ENCODE measurements at regions not wholly inside any gene's neighbourhood (a gene's known extent, or its start where the extent isn't known, plus 50 kb on each side); places are given as distances from the start of the nearest gene placed in this dataset.

DNA sequence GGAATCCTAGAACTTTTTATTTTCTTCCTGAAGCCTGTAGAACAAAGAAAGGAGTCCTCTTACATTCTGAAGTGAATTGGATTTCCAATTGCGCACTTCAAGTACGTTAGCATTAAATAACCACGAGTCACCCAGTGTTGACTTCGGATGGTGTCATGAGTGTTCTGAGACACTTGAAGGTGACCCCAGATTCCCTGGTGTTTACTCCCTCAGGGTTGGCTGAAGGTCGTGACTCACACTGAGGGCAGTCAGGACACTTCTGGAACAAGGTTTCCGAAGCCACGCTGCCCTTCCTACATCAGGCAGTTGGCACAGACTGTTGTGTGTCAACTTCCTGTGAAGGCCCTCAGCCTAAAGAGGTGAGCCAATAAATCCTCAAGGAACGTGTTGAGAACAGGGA, 186.6 kb upstream of the CELF2 start:
- no peaks in the 10 kb centered on the region for H3K9me3 ChIP-seq (ENCODE audit: insufficient read depth, low read depth, low read length)
- no peak overlapping the region for H3K27ac ChIP-seq (ENCODE audit: low read length)
- no peaks in the 10 kb centered on the region for H3K36me3 ChIP-seq (ENCODE audit: insufficient read depth, low read depth, low read length)

DNA sequence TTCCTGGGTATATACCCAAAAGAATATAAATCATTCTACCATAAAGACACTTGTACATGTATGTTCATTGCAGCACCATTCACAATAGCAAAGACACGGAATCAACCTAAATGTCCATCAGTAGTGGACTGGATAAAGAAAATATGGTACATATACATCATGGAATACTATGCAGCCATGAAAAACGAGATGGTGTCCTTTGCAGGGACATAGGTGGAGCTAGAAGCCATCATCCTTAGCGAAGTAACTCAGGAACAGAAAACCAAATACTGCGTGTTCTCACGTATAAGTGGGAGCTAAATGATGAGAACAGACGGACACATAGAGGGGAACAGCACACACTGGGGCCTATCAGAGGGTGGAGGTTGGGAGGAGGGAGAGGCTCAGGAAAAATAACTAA, 183.7 kb upstream of the CELF2 start:
- H3K4me3 ChIP-seq (ENCODE audit: low read length): no peak overlapping the region

More for the DNA sequence above, 186.6 kb upstream of the CELF2 start:
- H3K27me3 ChIP-seq (ENCODE audit: insufficient read depth, low read length): no peaks in the 10 kb centered on the region
- no peak overlapping the region for H3K9ac ChIP-seq (ENCODE audit: low read depth, low read length)
- H3K4me1 ChIP-seq (ENCODE audit: insufficient read depth, low read length): no peaks in the 10 kb centered on the region
- H3K4me3 ChIP-seq (ENCODE audit: low read length): no peak overlapping the region

DNA sequence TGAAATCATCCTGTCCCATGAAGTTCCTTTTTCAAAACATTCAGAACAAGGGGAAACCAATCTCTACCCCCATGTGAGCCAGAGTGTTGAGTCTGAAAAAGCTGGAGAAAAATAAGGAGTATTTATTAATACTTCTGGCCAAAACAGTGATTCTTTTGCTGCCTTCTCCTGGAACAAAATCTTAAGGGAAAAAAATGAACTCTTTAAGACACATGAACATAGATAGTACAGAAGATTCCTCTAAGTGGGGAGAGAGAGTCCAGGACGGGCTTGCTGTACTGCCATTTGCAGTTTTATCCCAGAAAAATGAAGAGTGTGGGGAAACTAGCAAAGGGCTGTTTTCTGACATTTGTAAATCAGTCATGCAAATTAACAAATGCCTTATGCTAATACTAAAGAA, 173.4 kb upstream of the CELF2 start:
- H3K36me3 ChIP-seq (ENCODE audit: insufficient read depth, low read depth, low read length): no peaks in the 10 kb centered on the region
- H3K9ac ChIP-seq (ENCODE audit: low read depth, low read length): no peak overlapping the region
- H3K27me3 ChIP-seq (ENCODE audit: insufficient read depth, low read length): no peaks in the 10 kb centered on the region
- H3K9me3 ChIP-seq (ENCODE audit: insufficient read depth, low read depth, low read length): peaks cover 3% of the 10 kb centered on the region; the same call in 1 of the 2 replicates
- peaks cover 5% of the 10 kb centered on the region; the same call in 1 of the 2 replicates for H3K4me1 ChIP-seq (ENCODE audit: insufficient read depth, low read length)
- no peak overlapping the region for H3K4me3 ChIP-seq (ENCODE audit: low read length)
- H3K27ac ChIP-seq (ENCODE audit: low read length): no peak overlapping the region

More for the DNA sequence above, 183.7 kb upstream of the CELF2 start:
- H3K27ac ChIP-seq (ENCODE audit: low read length): no peak overlapping the region
- no peak overlapping the region for H3K9ac ChIP-seq (ENCODE audit: low read depth, low read length)
- H3K9me3 ChIP-seq (ENCODE audit: insufficient read depth, low read depth, low read length): no peaks in the 10 kb centered on the region
- no peaks in the 10 kb centered on the region for H3K36me3 ChIP-seq (ENCODE audit: insufficient read depth, low read depth, low read length)
- H3K4me1 ChIP-seq (ENCODE audit: insufficient read depth, low read length): no peaks in the 10 kb centered on the region
- H3K27me3 ChIP-seq (ENCODE audit: insufficient read depth, low read length): no peaks in the 10 kb centered on the region

DNA sequence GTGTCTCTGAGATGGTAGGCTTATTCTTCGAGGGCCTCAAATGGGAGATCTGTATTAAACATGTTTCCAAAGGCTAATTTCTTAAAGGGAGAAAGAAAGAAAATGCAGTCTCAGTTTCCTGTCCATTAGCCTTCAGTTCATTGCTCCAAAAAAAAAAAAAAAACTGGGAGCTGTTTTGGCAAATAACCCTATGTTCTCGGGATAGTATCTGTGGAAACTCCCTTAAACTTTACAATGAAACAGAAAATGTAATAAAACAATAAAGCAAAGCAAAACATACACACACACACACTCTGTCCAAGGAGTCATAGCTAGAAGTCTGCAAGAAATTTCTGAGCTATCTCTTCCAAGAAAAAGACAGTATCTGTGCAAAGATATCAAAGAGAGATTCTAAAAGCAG, 172.5 kb upstream of the CELF2 start:
- H3K9me3 ChIP-seq (ENCODE audit: insufficient read depth, low read depth, low read length): no peaks in the 10 kb centered on the region
- H3K27ac ChIP-seq (ENCODE audit: low read length): no peak overlapping the region
- no peak overlapping the region for H3K9ac ChIP-seq (ENCODE audit: low read depth, low read length)
- H3K4me1 ChIP-seq (ENCODE audit: insufficient read depth, low read length): peaks cover 5% of the 10 kb centered on the region; the same call in 1 of the 2 replicates
- no peaks in the 10 kb centered on the region for H3K36me3 ChIP-seq (ENCODE audit: insufficient read depth, low read depth, low read length)
- H3K4me3 ChIP-seq (ENCODE audit: low read length): no peak overlapping the region
- H3K27me3 ChIP-seq (ENCODE audit: insufficient read depth, low read length): no peaks in the 10 kb centered on the region

DNA sequence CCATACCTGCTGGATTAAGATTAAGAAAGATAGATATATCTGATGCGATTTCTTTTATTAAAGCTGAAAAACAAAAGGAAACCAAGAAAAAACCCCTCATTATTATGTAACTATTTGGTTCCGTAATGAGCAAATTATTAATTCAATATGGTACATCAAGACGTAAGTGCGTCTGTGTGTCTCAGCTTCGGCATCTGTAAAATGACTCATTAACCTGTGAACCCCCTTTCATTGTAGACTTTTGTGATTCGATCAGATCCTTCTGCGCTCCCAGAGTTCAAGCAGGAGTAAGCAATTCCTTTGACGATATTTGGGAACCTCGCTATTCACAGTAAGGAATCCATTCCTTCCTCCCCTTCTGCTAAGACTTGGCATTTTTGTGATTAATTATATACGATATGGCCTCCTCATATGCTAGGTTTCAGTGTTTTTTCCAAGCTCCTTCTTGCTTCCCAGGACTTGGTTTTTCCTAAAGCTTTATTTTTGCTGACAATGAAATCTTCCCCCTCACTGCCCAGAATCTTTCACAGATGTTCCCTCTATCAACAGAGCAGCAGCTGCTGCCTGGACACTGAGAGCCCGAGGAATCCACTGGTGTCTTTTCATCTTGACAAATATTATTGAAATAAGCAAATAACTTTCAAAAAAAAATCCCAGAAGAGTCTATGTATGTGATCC, 171.7 kb upstream of the CELF2 start:
- Histone ChIP-seq H3K4me3 (ENCODE audit: low read length) (no peak overlapping the region), H3K36me3 (ENCODE audit: insufficient read depth, low read depth, low read length) (no peaks in the 10 kb centered on the region), H3K27me3 (ENCODE audit: insufficient read depth, low read length) (no peaks in the 10 kb centered on the region), H3K9ac (ENCODE audit: low read depth, low read length) (no peak overlapping the region), H3K4me1 (ENCODE audit: insufficient read depth, low read length) (peaks cover 5% of the 10 kb centered on the region; the same call in 1 of the 2 replicates), H3K27ac (ENCODE audit: low read length) (no peak overlapping the region), H3K9me3 (ENCODE audit: insufficient read depth, low read depth, low read length) (no peaks in the 10 kb centered on the region)

DNA sequence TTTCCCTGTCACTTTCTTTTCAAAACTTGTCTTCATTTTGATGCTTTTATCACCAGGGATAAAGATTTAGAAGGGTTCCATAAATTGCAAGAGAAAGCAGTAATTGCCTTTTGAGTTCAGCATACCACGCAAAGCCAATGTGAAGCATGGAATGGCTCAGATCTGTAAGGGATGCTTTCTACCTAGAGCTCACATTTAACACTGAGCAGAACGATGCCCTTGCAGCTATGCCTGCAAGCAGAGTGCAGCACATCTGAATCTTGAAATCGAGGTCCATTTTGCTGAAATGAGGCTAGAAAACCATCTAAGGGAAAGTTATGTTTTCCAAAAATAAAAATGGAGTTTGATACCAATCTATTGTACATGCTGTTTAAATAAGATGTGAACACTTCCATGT, 171.2 kb upstream of the CELF2 start:
- Histone ChIP-seq H3K4me1 (ENCODE audit: insufficient read depth, low read length) (peaks cover 5% of the 10 kb centered on the region; the same call in 1 of the 2 replicates), H3K27me3 (ENCODE audit: insufficient read depth, low read length) (no peaks in the 10 kb centered on the region), H3K9ac (ENCODE audit: low read depth, low read length) (no peak overlapping the region), H3K9me3 (ENCODE audit: insufficient read depth, low read depth, low read length) (no peaks in the 10 kb centered on the region), H3K27ac (ENCODE audit: low read length) (no peak overlapping the region), H3K36me3 (ENCODE audit: insufficient read depth, low read depth, low read length) (no peaks in the 10 kb centered on the region), H3K4me3 (ENCODE audit: low read length) (no peak overlapping the region)

DNA sequence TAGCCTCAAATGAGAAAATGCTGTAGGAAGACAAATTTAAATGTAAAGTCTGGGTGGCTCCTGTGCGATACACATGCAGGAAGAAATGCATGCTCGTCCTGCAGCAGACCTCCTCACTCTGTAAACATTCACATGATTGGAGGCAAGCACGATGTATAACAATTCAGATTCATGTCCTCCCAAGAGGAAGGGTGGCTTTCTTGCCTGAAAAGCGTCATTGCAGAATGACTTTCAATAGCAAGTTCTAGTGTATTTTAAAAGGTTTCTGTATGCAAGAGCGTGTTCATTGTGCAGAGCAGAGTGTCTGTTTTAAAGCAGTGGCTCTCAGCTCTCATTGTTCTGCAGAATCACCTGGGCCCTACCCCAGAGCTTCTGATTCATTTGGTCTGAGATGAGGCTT, 170.3 kb upstream of the CELF2 start:
- Histone ChIP-seq H3K27ac (ENCODE audit: low read length) (no peak overlapping the region), H3K4me3 (ENCODE audit: low read length) (no peak overlapping the region), H3K9ac (ENCODE audit: low read depth, low read length) (no peak overlapping the region), H3K4me1 (ENCODE audit: insufficient read depth, low read length) (peaks cover 5% of the 10 kb centered on the region; the same call in 1 of the 2 replicates), H3K36me3 (ENCODE audit: insufficient read depth, low read depth, low read length) (no peaks in the 10 kb centered on the region), H3K27me3 (ENCODE audit: insufficient read depth, low read length) (no peaks in the 10 kb centered on the region), H3K9me3 (ENCODE audit: insufficient read depth, low read depth, low read length) (no peaks in the 10 kb centered on the region)

DNA sequence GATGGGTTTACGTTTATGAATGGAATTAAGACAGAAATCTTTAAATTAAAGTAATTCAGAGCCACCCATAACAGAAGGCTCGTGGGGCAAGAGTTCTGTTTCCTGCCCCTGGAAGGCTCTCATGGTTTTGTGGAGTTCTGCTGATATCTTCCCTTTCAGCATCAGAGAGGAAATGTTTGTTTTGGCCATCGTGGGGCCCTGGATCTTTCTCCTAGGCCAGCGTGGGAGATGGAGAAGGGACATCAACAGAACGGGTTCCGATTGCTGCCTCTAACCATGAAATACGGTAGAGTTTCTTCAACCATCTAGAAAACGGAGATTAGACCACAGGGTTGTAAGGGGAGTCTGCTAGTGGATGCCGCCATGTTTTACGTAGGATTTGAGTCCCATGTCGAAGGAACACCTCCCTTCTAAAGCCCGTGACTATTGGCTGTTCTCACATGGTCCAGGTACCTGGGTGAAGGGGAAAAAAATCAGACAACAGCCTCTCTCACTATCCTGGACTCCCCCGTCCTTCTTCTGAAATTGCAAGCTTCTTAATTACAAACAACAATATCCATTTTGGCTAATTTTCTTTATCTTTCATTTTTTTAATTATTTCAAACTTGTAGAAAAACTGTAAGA, 169.1 kb upstream of the CELF2 start:
- Histone ChIP-seq H3K4me3 (ENCODE audit: low read length) (no peak overlapping the region), H3K36me3 (ENCODE audit: insufficient read depth, low read depth, low read length) (no peaks in the 10 kb centered on the region)

DNA sequence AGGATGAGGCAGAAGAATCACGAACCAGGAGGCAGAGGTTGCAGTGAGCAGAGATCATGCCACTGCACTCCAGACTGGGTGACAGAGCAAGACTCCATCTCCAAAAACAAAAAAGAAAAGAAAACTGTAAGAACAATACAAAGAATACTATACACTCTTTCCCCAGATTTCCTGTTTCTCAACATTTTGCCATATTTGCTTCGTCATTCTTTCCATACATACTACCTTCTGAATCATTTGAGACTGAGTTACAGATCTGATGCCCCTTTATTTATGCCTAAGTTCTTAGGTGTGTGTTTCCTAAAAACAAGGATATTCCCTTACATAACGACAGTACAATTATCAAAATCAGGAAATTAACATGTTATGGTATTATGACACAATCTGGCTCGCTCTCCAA, 168.4 kb upstream of the CELF2 start:
- Histone ChIP-seq H3K4me1 (ENCODE audit: insufficient read depth, low read length) (peaks cover 5% of the 10 kb centered on the region; the same call in 1 of the 2 replicates), H3K36me3 (ENCODE audit: insufficient read depth, low read depth, low read length) (no peaks in the 10 kb centered on the region), H3K27ac (ENCODE audit: low read length) (no peak overlapping the region), H3K9ac (ENCODE audit: low read depth, low read length) (no peak overlapping the region), H3K4me3 (ENCODE audit: low read length) (no peak overlapping the region), H3K9me3 (ENCODE audit: insufficient read depth, low read depth, low read length) (no peaks in the 10 kb centered on the region), H3K27me3 (ENCODE audit: insufficient read depth, low read length) (no peaks in the 10 kb centered on the region)

More for the DNA sequence above, 169.1 kb upstream of the CELF2 start:
- no peaks in the 10 kb centered on the region for H3K27me3 ChIP-seq (ENCODE audit: insufficient read depth, low read length)
- no peak overlapping the region for H3K9ac ChIP-seq (ENCODE audit: low read depth, low read length)
- no peaks in the 10 kb centered on the region for H3K9me3 ChIP-seq (ENCODE audit: insufficient read depth, low read depth, low read length)
- H3K27ac ChIP-seq (ENCODE audit: low read length): no peak overlapping the region
- peaks cover 5% of the 10 kb centered on the region; the same call in 1 of the 2 replicates for H3K4me1 ChIP-seq (ENCODE audit: insufficient read depth, low read length)

DNA sequence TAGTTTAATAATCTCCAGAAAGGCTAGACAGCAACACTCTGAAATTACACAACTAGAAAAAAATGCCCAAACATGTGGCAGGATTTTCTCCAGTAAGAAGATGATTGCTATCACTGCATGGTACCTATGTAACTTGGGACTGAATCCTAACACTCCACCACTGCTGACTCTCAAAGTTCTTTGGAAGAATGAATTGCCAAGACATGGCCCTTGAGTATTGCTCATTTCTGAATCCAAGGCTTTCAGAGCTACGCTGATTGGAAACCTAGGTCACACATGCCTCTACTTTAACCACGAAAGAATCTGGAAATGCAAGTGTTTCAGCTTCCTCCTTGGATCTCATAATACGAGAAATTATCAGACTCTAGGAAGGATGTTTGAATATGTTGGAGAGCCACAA, 167.5 kb upstream of the CELF2 start:
- Histone ChIP-seq H3K27me3 (ENCODE audit: insufficient read depth, low read length) (no peaks in the 10 kb centered on the region), H3K9me3 (ENCODE audit: insufficient read depth, low read depth, low read length) (no peaks in the 10 kb centered on the region), H3K4me3 (ENCODE audit: low read length) (no peak overlapping the region), H3K27ac (ENCODE audit: low read length) (no peak overlapping the region), H3K9ac (ENCODE audit: low read depth, low read length) (no peak overlapping the region), H3K4me1 (ENCODE audit: insufficient read depth, low read length) (no peaks in the 10 kb centered on the region), H3K36me3 (ENCODE audit: insufficient read depth, low read depth, low read length) (no peaks in the 10 kb centered on the region)

DNA sequence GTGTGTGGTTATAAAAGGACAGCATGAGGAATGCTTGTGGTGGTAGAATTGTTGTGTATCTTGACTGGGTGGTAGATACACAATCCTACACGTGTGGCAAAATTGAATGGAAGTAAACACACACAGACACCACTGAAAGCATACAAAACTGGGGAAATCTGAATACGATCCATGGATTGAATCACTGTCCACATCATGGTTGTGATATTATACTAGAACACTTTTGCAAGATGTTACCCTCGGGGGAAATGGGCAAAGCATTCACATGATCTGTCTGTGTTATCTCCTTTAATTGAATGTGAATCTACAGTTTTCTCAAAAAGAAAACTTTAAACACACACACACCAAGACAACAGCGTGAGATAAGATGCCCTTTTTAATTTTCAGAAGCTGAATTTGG, 165.2 kb upstream of the CELF2 start:
- Histone ChIP-seq H3K27ac (ENCODE audit: low read length) (no peak overlapping the region), H3K4me1 (ENCODE audit: insufficient read depth, low read length) (no peaks in the 10 kb centered on the region), H3K9me3 (ENCODE audit: insufficient read depth, low read depth, low read length) (no peaks in the 10 kb centered on the region), H3K4me3 (ENCODE audit: low read length) (no peak overlapping the region), H3K9ac (ENCODE audit: low read depth, low read length) (no peak overlapping the region), H3K36me3 (ENCODE audit: insufficient read depth, low read depth, low read length) (no peaks in the 10 kb centered on the region), H3K27me3 (ENCODE audit: insufficient read depth, low read length) (no peaks in the 10 kb centered on the region)

DNA sequence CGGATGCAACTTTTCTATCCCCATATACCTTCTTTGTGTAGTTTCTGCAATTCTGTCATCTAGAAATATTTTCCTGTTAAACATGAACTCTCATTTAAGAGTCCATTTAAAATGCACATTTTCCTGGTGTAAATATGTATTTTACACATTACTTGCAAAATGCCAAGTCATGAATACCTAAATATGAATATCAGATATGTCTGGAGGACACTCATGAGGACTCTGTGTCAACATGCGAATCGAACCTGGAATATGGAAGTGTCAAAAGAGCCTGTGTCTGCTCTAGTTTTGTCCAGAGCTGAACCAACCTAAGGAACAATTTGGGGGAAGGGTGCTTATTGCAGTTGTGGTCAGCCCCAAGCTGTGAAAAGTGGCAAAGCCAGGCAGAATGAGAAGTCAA, 163.7 kb upstream of the CELF2 start:
- H3K27me3 ChIP-seq (ENCODE audit: insufficient read depth, low read length): no peaks in the 10 kb centered on the region
- H3K4me3 ChIP-seq (ENCODE audit: low read length): no peak overlapping the region
- H3K36me3 ChIP-seq (ENCODE audit: insufficient read depth, low read depth, low read length): no peaks in the 10 kb centered on the region
- no peak overlapping the region for H3K9ac ChIP-seq (ENCODE audit: low read depth, low read length)
- H3K9me3 ChIP-seq (ENCODE audit: insufficient read depth, low read depth, low read length): no peaks in the 10 kb centered on the region
- no peaks in the 10 kb centered on the region for H3K4me1 ChIP-seq (ENCODE audit: insufficient read depth, low read length)
- H3K27ac ChIP-seq (ENCODE audit: low read length): no peak overlapping the region
